Right lobe of liver (tissue), 6 donors: ENCODE measurements at regions not wholly inside any gene's neighbourhood (a gene's known extent, or its start where the extent isn't known, plus 50 kb on each side); places are given as distances from the start of the nearest gene placed in this dataset.

ENCODE experiments used
- ATAC-seq, 4 donors: fragments of 200-7000 bp; cut with Tn5 transposase; one replicate each; pipeline ENCODE4 v1.9.1; 2020; ENCODE audit warnings: mild to moderate bottlenecking in 4 of 4, moderate library complexity in 4 of 4
- DNase-seq, 3 donors: peaks; one replicate each; pipeline ENCODE4 v3.0.0-alpha.2; 2020
- H3K27ac ChIP-seq, 3 donors: fragments of 200-600 bp; one replicate each; pipeline ENCODE4 v1.8.0; 2022
- H3K27me3 ChIP-seq, 2 donors: fragments of 200-600 bp; one replicate each; pipeline ENCODE4 v1.8.0; 2022
- H3K36me3 ChIP-seq, 4 donors: fragments of 200-600 bp; sonication (generic) in 1 of 4; one replicate each; pipeline versions ENCODE4 v1.5.1 to v1.8.0; 2017 to 2022; ENCODE audit warnings: control low read depth in 1 of 4
- H3K4me1 ChIP-seq, 4 donors: fragments of 200-600 bp; sonication (generic) in 1 of 4; one replicate each; pipeline versions ENCODE4 v1.5.1 to v1.8.0; 2017 to 2022; ENCODE audit warnings: control low read depth in 1 of 4
- H3K4me3 ChIP-seq, 3 donors: fragments of 200-600 bp; one replicate each; pipeline ENCODE4 v1.8.0; 2022
- H3K9me3 ChIP-seq, 4 donors: fragments of 200-600 bp; sonication (generic) in 1 of 4; one replicate each; pipeline versions ENCODE4 v1.5.1 to v1.8.0; 2017 to 2022; ENCODE audit warnings: control low read depth in 1 of 4
- CTCF ChIP-seq, 4 donors: fragments of 200-600 bp in 3 of 4; fragments of 450-650 bp in 1 of 4; IDR thresholded peaks; one replicate each; pipeline versions ENCODE4 v1.5.1 to v1.8.0; 2016 to 2022; ENCODE audit warnings: antibody characterized with exemption in 4 of 4, mild to moderate bottlenecking in 2 of 4
- POLR2A ChIP-seq: fragments of 450-650 bp; IDR thresholded peaks from one replicate; pipeline ENCODE4 v1.6.1; 2017; ENCODE audit warnings: antibody characterized with exemption, mild to moderate bottlenecking
- WGBS: methylation state at CpG from one replicate; pipeline ENCODE4 v1.1.6; 2018; ENCODE audit warnings: low coverage, low lambda C conversion rate; ENCODE audit not compliant: insufficient coverage; ENCODE audit errors: missing lambda C conversion rate; 5-methylcytosine and 5-hydroxymethylcytosine counted together
- intact Hi-C, 2 donors: fragments of 100-400 bp; cut with DNase I; formaldehyde crosslinking; loops; one replicate each; pipeline versions ENCODE4 v1.11.2 to v1.14.1; 2022
- donor health status: DM: no; HTN: yes; CAD: no.
- donor health status: DM: no; HTN: no; CAD: no.
- donor health status: DM: no; HTN: no; CAD: no.
- donor health status: DM: no; HTN: yes; CAD: no.
- donor health status: DM: no; HTN: yes; CAD: no.

DNA sequence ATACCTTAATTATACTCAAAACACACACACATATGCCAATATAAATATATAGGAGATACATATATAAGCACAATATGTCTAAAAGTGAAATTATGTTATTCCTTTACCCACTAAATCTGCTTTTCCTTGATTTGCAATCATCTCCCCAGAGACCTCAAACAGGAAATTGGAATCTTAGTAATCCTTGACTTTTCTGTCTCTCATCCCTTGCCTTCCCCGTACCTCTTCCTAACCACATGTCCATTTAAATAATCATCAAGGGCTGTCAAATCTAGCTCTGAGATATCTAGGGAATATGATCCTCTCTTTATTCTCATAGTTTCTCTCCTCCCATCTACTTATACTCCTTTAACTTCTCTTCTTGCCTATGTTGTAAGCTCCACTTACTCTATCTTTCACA, 336.6 kb downstream of the HGF start:
- ATAC-seq, result no peak
- WGBS, result 54% methylated on average over 1 of the region's 1 CpG
- no peaks in the 10 kb centered on the region for H3K36me3 ChIP-seq

GRCh38 chr7:81430761-81431160, 339.1 kb downstream of the HGF start:
- H3K27me3 ChIP-seq, result no peaks in the 10 kb centered on the region
- no peaks in the 10 kb centered on the region for H3K4me1 ChIP-seq
- no peaks in the 10 kb centered on the region for H3K9me3 ChIP-seq
- intact Hi-C loops, result no loop called here
- 50% methylated on average over 1 of the region's 1 CpG for WGBS
- H3K36me3 ChIP-seq, result no peaks in the 10 kb centered on the region
- ATAC-seq (no peak), DNase-seq (no peak)
- TF ChIP-seq POLR2A (no peak), CTCF (IDR thresholded peaks at IDR 0.05) (no peak)
- no peak overlapping the region for H3K27ac ChIP-seq
- no peak overlapping the region for H3K4me3 ChIP-seq

More for the DNA sequence above, 336.6 kb downstream of the HGF start:
- Histone ChIP-seq H3K4me3 (no peak overlapping the region), H3K9me3 (no peaks in the 10 kb centered on the region), H3K27me3 (no peaks in the 10 kb centered on the region), H3K27ac (no peak overlapping the region), H3K4me1 (no peaks in the 10 kb centered on the region)
- TF ChIP-seq CTCF (IDR thresholded peaks at IDR 0.05) (no peak), POLR2A (no peak)
- intact Hi-C loops, result no loop called here
- DNase-seq, result no peak

DNA sequence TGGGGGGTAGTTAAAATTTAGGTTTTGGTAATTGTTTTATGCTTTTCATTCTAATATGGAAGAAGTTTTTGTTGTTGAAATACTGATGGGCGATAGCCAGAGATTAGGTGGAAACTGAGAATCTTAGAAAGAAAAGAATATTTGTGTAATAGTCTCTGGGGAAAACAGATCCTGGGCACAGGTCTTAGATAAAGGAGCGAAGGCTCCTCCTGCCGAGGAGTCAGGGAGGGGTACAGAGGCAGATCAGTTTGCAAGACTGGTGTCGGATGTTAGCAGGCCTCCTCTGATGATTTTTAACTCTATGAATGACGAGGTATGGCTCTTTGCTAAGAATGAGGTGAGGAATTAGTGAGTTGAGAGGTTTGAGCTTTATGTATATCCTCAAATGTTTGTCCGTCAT, 339.7 kb downstream of the HGF start:
- Histone ChIP-seq H3K27me3 (no peaks in the 10 kb centered on the region), H3K9me3 (no peaks in the 10 kb centered on the region), H3K4me1 (no peaks in the 10 kb centered on the region), H3K36me3 (no peaks in the 10 kb centered on the region), H3K4me3 (no peak overlapping the region), H3K27ac (no peak overlapping the region)
- ATAC-seq, result no peak
- DNase-seq, result no peak
- intact Hi-C loops, result no loop called here
- whole genome bisulfite sequencing, result 39% methylated on average over 6 of the region's 6 CpGs
- TF ChIP-seq POLR2A, result no peak
- no peak for TF ChIP-seq CTCF (IDR thresholded peaks at IDR 0.05)

- H3K9me3 ChIP-seq, result no peaks in the 10 kb centered on the region
- intact Hi-C loops, result no loop called here
- no peaks in the 10 kb centered on the region for H3K36me3 ChIP-seq
- H3K27ac ChIP-seq, result no peak overlapping the region
- no peaks in the 10 kb centered on the region for H3K27me3 ChIP-seq
- no peaks in the 10 kb centered on the region for H3K4me1 ChIP-seq
- WGBS, result 44% methylated on average over 2 of the region's 2 CpGs
- ATAC-seq (no peak), DNase-seq (no peak)
- no peak for TF ChIP-seq CTCF (IDR thresholded peaks at IDR 0.05)
- TF ChIP-seq POLR2A, result no peak
- no peak overlapping the region for H3K4me3 ChIP-seq
Measured at GRCh38 chr7:81427461-81427860, 342.4 kb downstream of the HGF start.

DNA sequence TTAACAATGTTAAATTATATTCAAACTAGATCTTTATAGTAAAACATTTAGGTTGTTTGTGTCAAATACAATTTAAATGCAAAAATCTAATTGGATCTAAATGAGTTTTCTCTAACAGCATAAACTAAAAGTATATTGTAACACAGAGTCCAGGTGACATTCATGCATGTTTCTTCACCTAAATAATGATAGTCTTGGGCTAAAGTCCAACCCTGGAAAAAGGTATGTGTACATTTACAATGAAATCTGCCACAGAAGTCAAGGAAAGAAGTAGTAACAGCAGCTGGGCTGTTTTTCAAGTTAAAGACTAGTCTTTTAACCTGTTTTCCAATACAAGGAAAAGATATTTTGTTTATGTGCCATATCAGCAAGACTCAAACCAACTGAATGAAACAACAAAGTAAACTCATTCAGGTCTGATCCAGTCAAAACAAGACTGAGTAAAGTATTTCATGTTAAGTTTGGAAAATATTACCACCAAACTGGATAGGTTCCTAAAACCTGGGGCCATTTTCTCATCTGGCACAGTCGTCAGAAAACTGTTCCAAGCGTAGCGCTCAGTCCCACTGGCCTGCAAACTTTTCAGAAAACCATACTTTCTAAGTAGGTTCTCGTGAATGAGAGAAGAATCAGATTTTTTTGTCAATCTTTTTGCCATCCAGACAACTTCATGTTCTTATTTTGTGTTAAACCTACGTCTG, 349.2 kb downstream of the HGF start:
- H3K27ac ChIP-seq, result no peak overlapping the region
- no peaks in the 10 kb centered on the region for H3K9me3 ChIP-seq
- no peaks in the 10 kb centered on the region for H3K4me1 ChIP-seq
- intact Hi-C loops, result no loop called here
- ATAC-seq (no peak), DNase-seq (no peak)
- no peaks in the 10 kb centered on the region for H3K27me3 ChIP-seq
- WGBS, result 71% methylated on average over 5 of the region's 5 CpGs
- no peaks in the 10 kb centered on the region for H3K36me3 ChIP-seq
- TF ChIP-seq CTCF (IDR thresholded peaks at IDR 0.05) (no peak), POLR2A (no peak)
- H3K4me3 ChIP-seq, result no peak overlapping the region
